Neural progenitor cell (in vitro differentiated cells): ENCODE measurements at regions not wholly inside any gene's neighbourhood (a gene's known extent, or its start where the extent isn't known, plus 50 kb on each side); places are given as distances from the start of the nearest gene placed in this dataset.

Source experiments
- EZH2 ChIP-seq: fragments of 200-600 bp; sonication (generic); IDR thresholded peaks from 2 replicates; pipeline ENCODE4 v1.6.1; 2017; ENCODE audit warnings: antibody characterized with exemption, mild to moderate bottlenecking, moderate library complexity
- TF ChIP-seq, protein P1 (sequence below): fragments of 200-600 bp; sonication (generic); IDR thresholded peaks from 2 replicates; pipeline ENCODE4 v1.5.1; 2017; ENCODE audit warnings: antibody characterized with exemption, mild to moderate bottlenecking

DNA sequence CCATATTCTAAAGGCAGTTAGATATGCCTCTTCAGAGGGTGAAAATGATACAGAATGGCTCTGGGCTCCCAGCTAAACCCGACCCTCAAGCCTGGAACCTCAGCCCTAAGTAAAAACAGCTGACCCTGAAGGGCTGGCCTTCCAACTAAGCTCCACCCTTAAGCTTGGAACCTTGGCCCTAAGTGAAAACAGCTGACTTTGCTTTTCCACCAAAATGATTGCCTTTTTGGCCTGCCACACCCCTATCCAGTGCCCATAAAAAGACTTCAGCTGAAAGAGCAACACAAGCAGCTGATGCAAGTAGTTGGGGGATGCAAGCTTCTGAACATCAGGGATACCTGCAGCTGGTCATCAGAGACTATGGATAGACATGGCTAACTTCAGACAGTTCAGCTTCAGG, 647.4 kb upstream of the SGCD start:
- TF ChIP-seq, protein P1, sequence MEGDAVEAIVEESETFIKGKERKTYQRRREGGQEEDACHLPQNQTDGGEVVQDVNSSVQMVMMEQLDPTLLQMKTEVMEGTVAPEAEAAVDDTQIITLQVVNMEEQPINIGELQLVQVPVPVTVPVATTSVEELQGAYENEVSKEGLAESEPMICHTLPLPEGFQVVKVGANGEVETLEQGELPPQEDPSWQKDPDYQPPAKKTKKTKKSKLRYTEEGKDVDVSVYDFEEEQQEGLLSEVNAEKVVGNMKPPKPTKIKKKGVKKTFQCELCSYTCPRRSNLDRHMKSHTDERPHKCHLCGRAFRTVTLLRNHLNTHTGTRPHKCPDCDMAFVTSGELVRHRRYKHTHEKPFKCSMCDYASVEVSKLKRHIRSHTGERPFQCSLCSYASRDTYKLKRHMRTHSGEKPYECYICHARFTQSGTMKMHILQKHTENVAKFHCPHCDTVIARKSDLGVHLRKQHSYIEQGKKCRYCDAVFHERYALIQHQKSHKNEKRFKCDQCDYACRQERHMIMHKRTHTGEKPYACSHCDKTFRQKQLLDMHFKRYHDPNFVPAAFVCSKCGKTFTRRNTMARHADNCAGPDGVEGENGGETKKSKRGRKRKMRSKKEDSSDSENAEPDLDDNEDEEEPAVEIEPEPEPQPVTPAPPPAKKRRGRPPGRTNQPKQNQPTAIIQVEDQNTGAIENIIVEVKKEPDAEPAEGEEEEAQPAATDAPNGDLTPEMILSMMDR = no peak
- no peak for TF ChIP-seq EZH2
